SK-N-DZ (cell line): ENCODE measurements at regions not wholly inside any gene's neighbourhood (a gene's known extent, or its start where the extent isn't known, plus 50 kb on each side); places are given as distances from the start of the nearest gene placed in this dataset.
"Not testable (repeated sequence)": the region's sequence is repeated elsewhere in the genome, so short reads cannot be mapped to it uniquely, and the experiment has no call there.

ENCODE experiments used
- DNase-seq: peaks from one replicate; pipeline ENCODE4 v3.0.0-alpha.2; 2015; ENCODE audit warnings: low spot score

DNA sequence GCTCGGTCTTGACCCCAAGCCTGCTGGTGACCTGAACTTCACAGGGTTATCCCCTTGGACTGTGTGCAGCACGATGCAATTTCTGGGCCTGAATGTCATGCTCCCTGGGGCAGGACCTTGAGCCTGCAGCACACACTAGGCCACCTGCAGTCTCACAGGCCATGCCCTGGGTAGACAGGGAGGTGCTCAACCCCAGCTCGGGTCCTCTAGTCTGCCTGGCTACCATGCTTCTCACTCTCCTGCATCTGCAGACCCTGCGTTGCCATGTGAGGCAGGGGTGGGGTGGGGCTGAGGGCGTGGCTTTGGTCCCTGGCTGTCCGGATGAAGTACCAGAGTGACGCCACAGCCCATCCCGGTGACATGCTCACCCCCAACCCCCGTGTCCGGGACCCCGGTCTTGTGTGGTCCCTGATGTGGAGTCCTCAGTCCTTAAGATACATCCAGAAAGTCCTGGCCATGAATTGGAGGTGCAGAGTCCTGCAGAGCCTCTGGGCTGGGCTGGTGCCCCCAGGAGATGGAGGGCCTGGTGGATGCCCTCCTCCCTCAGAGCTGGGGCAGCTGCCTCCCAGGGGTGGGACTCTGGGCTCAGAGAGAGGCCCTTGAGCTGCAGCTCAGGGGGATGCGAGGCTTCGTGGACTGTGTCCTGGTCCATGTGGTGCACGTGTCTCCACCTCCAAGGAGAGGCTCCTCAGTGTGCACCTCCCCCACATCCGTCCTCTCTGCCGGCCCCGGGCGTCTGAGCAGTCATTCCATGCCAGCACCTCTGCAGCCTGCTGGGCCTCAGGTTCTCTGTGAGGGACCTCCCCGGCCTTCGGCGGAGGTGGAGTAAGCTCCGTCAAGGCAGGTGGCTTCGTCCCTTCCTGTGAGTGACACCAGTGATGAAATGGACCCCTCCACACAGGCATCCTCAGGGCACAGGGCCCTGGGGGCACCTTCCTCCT is 402.1 kb downstream of the TMEM121 start:
- DNase-seq = not testable (repeated sequence)

DNA sequence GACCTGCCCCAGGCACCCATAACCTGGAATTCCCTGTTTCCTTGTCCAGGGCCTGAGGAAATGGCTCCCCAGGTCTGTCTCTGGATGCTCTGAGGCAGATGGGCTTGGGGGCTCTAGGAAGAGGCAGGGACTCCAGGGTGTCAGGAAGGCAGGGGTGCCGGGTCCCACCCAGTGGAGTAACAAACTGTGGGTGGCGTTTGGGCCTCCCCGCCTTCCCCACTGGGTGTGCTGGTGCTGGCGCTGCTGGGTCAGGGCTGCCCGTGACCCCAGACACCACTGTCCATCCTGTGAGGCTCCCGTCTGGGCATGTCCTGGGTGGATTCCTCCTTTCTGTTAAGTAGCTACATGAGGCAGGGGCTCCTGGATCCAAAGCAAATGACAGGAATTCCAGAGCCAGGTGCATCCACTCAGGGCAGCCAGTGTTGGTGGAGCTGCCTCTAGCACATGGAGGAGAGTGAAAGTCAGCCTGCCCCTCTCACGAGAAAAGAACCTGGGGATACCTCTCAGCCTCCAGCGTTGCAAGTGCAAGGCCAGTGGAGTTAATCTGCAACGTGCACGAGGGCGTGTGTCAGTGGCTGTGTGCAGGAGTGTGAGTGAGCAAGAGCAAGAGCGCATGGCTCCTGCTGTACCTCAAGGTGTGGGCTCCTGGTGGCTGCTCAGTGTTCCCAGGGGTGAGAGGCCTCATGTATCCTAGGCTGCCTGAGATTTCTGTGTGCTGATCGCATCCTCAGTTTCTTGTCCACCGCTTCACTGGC is 403.1 kb downstream of the TMEM121 start:
- no peak for DNase-seq

- DNase-seq = no peak
Observed at GRCh38 chr14:105930572-105930971, 404.2 kb downstream of the TMEM121 start.

DNA sequence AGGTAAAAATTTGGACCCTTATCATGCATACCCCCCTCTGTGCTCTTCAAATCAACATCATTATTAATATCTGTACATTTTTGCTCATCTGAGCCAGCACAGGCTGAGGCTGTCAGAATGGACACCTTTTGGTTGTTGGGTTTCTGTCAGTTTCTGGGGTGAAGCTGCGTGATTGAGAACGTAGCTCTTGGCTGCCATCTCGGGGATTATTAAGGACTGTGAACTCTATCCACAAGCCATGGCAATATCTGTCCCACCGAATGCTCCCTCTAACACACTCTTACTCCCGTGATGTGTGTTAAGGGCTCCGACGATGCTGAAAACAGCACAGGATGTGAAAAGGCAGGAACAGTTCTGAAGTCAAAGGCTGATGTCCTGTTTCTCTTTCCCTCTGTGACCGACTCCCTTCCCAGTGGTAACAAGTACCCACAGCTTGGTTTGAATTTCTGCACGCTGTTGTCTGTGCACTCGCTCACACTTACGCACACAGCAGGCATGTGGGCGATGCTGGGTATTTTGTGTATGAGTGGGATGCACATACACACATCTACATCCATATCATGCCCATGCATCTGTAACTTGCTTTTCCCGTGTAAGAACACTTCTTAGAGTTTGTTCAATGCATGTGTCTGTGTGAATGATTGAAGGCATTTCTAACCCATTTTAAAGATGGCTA is 405.6 kb downstream of the TMEM121 start:
- no peak for DNase-seq

DNA sequence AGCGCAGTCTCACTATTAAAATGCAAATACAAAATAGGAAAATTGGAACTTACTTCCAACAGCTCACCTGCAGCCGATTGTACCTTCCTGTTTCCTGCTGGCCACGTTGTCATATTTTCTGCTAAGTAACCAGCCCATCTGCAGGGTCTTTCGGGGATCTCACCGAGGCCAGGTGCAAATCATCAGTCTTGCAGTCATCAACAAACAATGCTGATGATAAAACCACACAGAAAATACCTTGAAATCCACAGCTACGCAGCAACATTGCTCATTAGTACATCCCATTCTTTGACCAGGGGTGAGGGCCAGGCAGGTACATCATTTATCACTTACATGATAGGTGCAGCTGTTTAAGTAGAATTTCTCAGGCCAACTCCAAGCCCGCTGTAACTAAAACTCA is 406.9 kb downstream of the TMEM121 start:
- DNase-seq = no peak

- DNase-seq = no peak
Observed at GRCh38 chr14:105935384-105935783, 409.0 kb downstream of the TMEM121 start.

GRCh38 chr14:105937253-105938054 is 411.1 kb downstream of the TMEM121 start:
- no peak for DNase-seq

GRCh38 chr14:105938055-105938863 is 411.9 kb downstream of the TMEM121 start:
- no peak for DNase-seq

- no peak for DNase-seq
Observed at GRCh38 chr14:105938959-105939358, 412.6 kb downstream of the TMEM121 start.

- no peak for DNase-seq
Observed at GRCh38 chr14:105939810-105940508, 413.6 kb downstream of the TMEM121 start.

GRCh38 chr14:105940534-105941225 is 414.3 kb downstream of the TMEM121 start:
- DNase-seq = no peak

DNA sequence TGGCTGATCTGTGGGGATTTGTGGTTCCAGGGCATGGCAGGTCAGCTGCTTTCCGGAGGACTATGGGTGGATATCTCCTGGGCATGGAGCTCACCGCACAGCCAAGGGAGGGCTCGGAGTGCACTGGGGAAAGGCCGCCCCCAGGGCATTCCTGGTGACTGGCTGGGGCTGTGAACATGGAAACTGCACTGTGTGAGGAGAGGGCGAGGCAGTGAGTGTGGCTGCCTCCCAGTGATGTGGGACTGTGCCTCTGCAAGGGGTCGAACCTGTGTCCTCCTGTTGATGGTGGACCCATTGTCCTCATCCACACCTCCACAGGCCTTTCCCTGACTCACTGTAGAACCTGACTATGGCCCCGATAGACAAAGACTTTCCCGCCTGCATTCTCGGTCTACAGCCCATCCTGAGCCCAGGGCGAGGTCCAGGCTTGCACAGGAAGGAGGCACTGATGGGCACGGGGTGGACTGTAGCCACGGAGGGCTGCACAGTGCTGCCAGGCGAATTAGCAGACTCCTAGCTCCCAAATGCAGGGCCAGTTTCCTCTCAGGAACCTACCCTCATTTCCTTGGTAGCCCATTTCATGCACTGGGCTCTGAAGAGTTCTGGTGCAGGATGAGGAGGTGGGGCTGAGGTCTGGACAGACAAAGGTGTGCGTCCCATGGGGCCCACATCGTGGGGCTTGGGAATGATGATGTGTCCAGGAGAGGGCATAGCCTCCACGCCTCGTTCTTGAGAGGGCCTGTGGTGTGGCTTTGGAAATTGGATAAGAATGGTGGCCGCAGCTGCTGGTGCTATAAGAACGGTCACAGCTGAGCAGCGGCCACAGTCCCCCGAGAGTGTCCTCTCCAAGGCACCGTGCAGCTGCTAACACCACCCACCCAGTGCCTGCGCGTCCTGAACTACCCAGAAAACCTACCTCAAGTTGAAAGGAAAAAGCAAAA is 415.1 kb downstream of the TMEM121 start:
- DNase-seq = no peak

DNA sequence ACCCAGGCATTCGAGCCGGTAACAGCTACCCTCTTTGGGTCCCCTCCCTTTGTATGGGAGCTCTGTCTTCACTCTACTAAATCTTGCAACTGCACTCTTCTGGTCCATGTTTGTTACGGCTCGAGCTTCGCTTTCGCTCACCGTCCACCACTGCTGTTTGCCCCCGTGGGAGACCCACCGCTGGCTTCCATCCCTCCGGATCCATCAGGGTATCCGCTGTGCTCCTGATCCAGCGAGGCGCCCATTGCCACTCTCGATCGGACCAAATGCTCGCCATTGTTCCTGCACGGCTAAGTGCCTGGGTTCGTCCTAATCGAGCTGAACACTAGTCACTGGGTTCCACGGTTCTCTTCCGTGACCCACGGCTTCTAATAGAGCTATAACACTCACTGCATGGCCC is 416.3 kb downstream of the TMEM121 start:
- DNase-seq = not testable (repeated sequence)

- DNase-seq = no peak
Observed at GRCh38 chr14:105943973-105944602, 417.7 kb downstream of the TMEM121 start.

- DNase-seq = peak; percentile 26
Observed at GRCh38 chr14:105944632-105945610, 418.5 kb downstream of the TMEM121 start.

DNA sequence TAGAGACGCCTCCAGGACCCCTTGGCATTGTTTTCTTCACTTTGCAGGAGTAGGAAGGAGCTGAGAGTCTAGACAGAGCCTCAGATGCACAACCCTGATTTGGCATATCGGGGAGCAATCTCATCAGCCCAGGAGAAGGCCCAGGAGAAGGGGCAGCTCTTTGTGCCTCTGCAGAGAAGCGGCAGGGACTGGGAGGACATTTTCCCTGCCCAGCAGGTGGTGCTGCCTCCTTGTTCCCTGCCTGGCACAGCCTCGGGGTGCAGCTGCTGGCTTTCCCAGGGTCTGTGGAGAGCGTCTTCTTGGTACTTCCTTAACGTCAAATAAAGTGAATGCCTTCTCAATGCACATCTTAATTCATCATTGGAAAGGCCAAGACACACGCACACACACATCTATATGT is 419.5 kb downstream of the TMEM121 start:
- DNase-seq = no peak
